ENCODE measurements at regions not wholly inside any gene's neighbourhood (a gene's known extent, or its start where the extent isn't known, plus 50 kb on each side); places are given as distances from the start of the nearest gene placed in this dataset.
A peak's percentile ranks its signal among the peaks of the same experiment; 100 is the strongest.

DNA sequence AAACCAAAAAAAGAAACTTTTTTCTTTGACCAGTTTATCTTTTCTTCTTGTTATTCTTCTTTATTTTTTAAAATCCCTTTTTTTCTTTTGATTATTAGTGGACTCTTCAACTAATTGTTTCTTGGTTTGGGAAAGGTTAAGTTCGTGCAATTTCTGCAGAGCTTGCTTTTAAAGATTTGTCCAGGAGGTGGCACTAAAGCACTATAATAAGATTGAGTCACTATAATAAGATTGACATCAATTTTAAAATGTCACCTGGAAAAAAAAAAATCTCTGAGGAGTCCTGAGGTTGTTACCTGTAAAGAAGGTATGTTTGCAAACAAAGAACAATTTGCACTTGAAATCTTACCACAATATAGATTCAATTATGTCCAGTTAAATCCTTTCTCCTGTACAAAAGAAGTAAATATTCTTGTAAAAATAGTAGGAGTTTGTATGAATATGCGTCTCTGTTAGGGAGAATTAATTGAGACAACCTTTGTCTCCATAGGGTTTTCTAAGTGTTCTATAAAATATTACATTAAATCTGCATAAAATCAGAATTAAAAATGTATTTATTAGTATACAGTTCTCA, 166.7 kb downstream of the ADGRL4 start:
- peak; percentile 50 for DNase-seq (ENCODE audit: low read depth)
- TF ChIP-seq, protein P1, sequence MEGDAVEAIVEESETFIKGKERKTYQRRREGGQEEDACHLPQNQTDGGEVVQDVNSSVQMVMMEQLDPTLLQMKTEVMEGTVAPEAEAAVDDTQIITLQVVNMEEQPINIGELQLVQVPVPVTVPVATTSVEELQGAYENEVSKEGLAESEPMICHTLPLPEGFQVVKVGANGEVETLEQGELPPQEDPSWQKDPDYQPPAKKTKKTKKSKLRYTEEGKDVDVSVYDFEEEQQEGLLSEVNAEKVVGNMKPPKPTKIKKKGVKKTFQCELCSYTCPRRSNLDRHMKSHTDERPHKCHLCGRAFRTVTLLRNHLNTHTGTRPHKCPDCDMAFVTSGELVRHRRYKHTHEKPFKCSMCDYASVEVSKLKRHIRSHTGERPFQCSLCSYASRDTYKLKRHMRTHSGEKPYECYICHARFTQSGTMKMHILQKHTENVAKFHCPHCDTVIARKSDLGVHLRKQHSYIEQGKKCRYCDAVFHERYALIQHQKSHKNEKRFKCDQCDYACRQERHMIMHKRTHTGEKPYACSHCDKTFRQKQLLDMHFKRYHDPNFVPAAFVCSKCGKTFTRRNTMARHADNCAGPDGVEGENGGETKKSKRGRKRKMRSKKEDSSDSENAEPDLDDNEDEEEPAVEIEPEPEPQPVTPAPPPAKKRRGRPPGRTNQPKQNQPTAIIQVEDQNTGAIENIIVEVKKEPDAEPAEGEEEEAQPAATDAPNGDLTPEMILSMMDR (IDR thresholded peaks at IDR 0.05; ENCODE audit: insufficient read depth, low read depth, low read length, missing control alignments) = peak; percentile 41
- H3K4me3 ChIP-seq (ENCODE audit: low read depth, low read length) = no peak overlapping the region
